ENCODE measurements at regions not wholly inside any gene's neighbourhood (a gene's known extent, or its start where the extent isn't known, plus 50 kb on each side); places are given as distances from the start of the nearest gene placed in this dataset.
"Not testable (repeated sequence)": the region's sequence is repeated elsewhere in the genome, so short reads cannot be mapped to it uniquely, and the experiment has no call there.

GRCh38 chr5:177845906-177846305 is 63.2 kb upstream of the FAM153A start:
- TF ChIP-seq POLR2A (IDR thresholded peaks at IDR 0.05), result not testable (repeated sequence)
- TF ChIP-seq, protein P1, sequence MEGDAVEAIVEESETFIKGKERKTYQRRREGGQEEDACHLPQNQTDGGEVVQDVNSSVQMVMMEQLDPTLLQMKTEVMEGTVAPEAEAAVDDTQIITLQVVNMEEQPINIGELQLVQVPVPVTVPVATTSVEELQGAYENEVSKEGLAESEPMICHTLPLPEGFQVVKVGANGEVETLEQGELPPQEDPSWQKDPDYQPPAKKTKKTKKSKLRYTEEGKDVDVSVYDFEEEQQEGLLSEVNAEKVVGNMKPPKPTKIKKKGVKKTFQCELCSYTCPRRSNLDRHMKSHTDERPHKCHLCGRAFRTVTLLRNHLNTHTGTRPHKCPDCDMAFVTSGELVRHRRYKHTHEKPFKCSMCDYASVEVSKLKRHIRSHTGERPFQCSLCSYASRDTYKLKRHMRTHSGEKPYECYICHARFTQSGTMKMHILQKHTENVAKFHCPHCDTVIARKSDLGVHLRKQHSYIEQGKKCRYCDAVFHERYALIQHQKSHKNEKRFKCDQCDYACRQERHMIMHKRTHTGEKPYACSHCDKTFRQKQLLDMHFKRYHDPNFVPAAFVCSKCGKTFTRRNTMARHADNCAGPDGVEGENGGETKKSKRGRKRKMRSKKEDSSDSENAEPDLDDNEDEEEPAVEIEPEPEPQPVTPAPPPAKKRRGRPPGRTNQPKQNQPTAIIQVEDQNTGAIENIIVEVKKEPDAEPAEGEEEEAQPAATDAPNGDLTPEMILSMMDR (IDR thresholded peaks at IDR 0.05), result not testable (repeated sequence)
